ENCODE measurements at regions not wholly inside any gene's neighbourhood (a gene's known extent, or its start where the extent isn't known, plus 50 kb on each side); places are given as distances from the start of the nearest gene placed in this dataset.
"Not testable (repeated sequence)": the region's sequence is repeated elsewhere in the genome, so short reads cannot be mapped to it uniquely, and the experiment has no call there.

GRCh38 chr12:119931402-119931801 is 54.3 kb upstream of the CIT start:
- DNase-seq (no peak), ATAC-seq (ENCODE audit: low read depth) (no peak)
- CTCF ChIA-PET, result no interaction called here
- Mint-ChIP-seq H3K36me3 (ENCODE audit: low read depth) (no peaks in the 10 kb centered on the region), H3K4me1 (no peaks in the 10 kb centered on the region), H3K27ac (no peak overlapping the region), H3K4me3 (no peak overlapping the region), H3K27me3 (peaks cover 6% of the 10 kb centered on the region), H3K9me3 (no peaks in the 10 kb centered on the region)
- intact Hi-C loops (cut with micrococcal nuclease), result no loop called here
- POLR2A ChIA-PET, result no interaction called here
- TF ChIP-seq CTCF (IDR thresholded peaks at IDR 0.05), result no peak

GRCh38 chr12:119932921-119933320 is 55.8 kb upstream of the CIT start:
- ATAC-seq (ENCODE audit: low read depth) (no peak), DNase-seq (no peak)
- POLR2A ChIA-PET, result no interaction called here
- no peaks in the 10 kb centered on the region for H3K36me3 Mint-ChIP-seq (ENCODE audit: low read depth)
- no peaks in the 10 kb centered on the region for H3K9me3 Mint-ChIP-seq
- no peak for TF ChIP-seq CTCF (IDR thresholded peaks at IDR 0.05)
- H3K27ac Mint-ChIP-seq, result no peak overlapping the region
- intact Hi-C loops (cut with micrococcal nuclease), result no loop called here
- CTCF ChIA-PET, result no interaction called here
- H3K27me3 Mint-ChIP-seq, result peaks cover 6% of the 10 kb centered on the region
- no peak overlapping the region for H3K4me3 Mint-ChIP-seq
- no peaks in the 10 kb centered on the region for H3K4me1 Mint-ChIP-seq

- CTCF ChIA-PET; H3K4me3 Mint-ChIP-seq; H3K27me3 Mint-ChIP-seq; DNase-seq; H3K4me1 Mint-ChIP-seq; ATAC-seq (ENCODE audit: low read depth); H3K27ac Mint-ChIP-seq; H3K36me3 Mint-ChIP-seq (ENCODE audit: low read depth); intact Hi-C loops (cut with micrococcal nuclease); H3K9me3 Mint-ChIP-seq: not testable (repeated sequence)
- POLR2A ChIA-PET, result interaction anchor here (0.5 kb wide), 1 partner anchor 48 kb away, joined by 6 read pairs; no protein-coding TSS in a partner anchor
Measured at GRCh38 chr12:119934780-119935179, 54.3 kb upstream of the BICDL1 start.

GRCh38 chr12:119936705-119937311 is 52.2 kb upstream of the BICDL1 start:
- H3K4me1 Mint-ChIP-seq, result no peaks in the 10 kb centered on the region
- H3K27me3 Mint-ChIP-seq, result peaks cover 10% of the 10 kb centered on the region
- H3K9me3 Mint-ChIP-seq, result no peaks in the 10 kb centered on the region
- CTCF ChIA-PET, result no interaction called here
- no peak overlapping the region for H3K27ac Mint-ChIP-seq
- no peak overlapping the region for H3K4me3 Mint-ChIP-seq
- TF ChIP-seq CTCF (IDR thresholded peaks at IDR 0.05), result no peak
- POLR2A ChIA-PET, result no interaction called here
- intact Hi-C loops (cut with micrococcal nuclease), result no loop called here
- no peaks in the 10 kb centered on the region for H3K36me3 Mint-ChIP-seq (ENCODE audit: low read depth)
- DNase-seq, result no peak
- no peak for ATAC-seq (ENCODE audit: low read depth)

- DNase-seq, result peak; percentile 19
- H3K4me3 Mint-ChIP-seq, result no peak overlapping the region
- CTCF ChIA-PET, result interaction anchor here (0.6 kb wide), 1 partner anchor 489 kb away, joined by 3 read pairs; no protein-coding TSS in a partner anchor
- H3K27me3 Mint-ChIP-seq, result peaks cover 10% of the 10 kb centered on the region
- no peaks in the 10 kb centered on the region for H3K4me1 Mint-ChIP-seq
- peak; percentile 93 for TF ChIP-seq CTCF (IDR thresholded peaks at IDR 0.05)
- no peaks in the 10 kb centered on the region for H3K36me3 Mint-ChIP-seq (ENCODE audit: low read depth)
- H3K9me3 Mint-ChIP-seq, result no peaks in the 10 kb centered on the region
- intact Hi-C loops (cut with micrococcal nuclease), result loop anchor here (1.0 to 2.0 kb wide), 2 partner anchors 149 to 279 kb away; no protein-coding TSS in a partner anchor
- ATAC-seq (ENCODE audit: low read depth), result peak; percentile 62
- POLR2A ChIA-PET, result interaction anchor here (0.6 kb wide), 1 partner anchor 181 kb away, joined by 9 read pairs; no protein-coding TSS in a partner anchor
- no peak overlapping the region for H3K27ac Mint-ChIP-seq
Measured at GRCh38 chr12:119938049-119938667, 50.9 kb upstream of the BICDL1 start.

Data from activated B cell treated with CpG ODN at 0.5 μM for 24 hours (primary cell).